SKM-1 treated with dmso at 0.1 percent for 144 hours (cell line): ENCODE measurements at regions not wholly inside any gene's neighbourhood (a gene's known extent, or its start where the extent isn't known, plus 50 kb on each side); places are given as distances from the start of the nearest gene placed in this dataset.

Experiments used
- DNase-seq: peaks from one replicate; lab custom pipeline; 2025; ENCODE audit not compliant: unreplicated experiment; lab: John Stamatoyannopoulos, UW

DNA sequence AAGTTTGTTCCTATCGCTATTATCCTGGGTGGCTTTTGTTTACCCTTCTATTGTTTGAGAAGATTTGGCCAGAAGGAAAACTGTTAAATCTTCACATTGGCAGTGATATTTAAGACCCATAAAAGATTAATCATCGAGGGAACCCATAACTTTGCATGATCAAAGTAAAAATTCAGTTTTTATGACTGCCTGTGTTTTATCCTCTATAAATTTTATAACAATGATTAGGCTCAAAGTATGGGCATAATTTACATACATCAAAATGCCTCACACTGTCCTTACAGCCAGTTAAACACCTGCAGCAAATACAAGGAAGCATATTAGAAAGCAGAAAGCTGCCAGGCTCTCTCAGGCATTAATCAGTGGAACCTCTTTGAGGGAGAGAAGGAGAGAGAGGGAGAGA lies 289.1 kb downstream of the ICOS start:
- DNase-seq, result no peak

DNA sequence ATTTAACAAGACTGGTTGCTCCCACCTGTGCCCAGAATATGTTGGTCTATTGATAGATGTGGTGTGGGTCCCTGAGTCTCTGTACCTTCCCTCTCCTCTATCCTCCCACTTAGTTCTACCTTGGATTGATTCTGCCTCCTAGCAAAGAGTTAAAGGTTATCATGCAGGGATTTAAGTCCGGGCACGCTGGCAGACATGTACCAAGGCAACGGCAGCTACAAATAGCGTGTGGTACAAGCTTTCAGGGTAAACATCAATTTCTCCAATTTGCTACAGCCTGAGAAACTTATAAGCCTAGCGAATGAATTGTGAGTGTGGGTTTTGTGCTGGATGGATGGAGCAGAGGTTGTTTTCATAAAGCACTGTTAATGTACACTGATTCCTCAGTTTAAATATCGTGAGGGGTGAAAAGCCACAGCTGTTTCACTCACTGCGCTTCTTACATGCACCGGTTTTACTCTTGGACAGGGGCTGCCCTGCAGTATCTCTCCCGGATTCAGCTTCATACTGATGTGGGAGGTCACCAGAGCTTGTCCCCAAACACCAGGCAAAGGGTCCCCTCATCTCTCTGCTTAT lies 289.8 kb downstream of the ICOS start:
- no peak for DNase-seq

DNA sequence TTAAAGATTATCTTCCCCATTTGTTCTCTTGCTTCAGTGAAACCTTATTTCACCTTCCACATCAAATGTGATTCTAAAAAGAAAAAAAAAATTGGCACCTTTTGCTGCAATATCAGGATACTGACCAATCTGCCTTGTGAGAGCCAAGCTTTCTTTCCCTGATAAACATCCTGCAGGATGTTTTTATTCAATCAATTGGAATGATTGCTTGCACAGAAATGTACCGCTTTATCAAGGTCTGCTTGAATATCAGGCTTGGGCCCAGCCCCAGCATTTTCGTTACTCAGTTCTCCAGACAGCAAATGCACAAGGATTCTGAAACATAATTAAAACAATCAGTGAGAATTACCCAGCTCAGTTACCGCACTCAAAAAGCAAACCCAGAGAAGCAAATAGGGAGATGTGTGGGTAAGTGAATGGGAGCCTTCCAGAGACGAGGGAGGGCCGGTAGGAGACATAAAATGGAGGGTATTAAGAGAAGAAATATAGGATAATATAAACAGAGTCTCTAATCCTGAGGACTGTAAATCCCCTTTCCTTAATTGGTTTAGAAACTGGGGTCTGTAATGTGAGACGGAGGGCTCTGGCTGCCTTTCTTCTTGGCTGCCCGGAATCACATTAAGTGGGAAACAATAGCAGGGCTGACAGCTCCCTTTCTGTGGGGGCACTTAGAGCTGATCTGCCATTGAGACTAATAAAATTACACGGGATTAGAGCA lies 291.8 kb downstream of the ICOS start:
- DNase-seq, result no peak

- no peak for DNase-seq
These were observed 297.7 kb downstream of the ICOS start for GRCh38 chr2:204234248-204234647.

DNA sequence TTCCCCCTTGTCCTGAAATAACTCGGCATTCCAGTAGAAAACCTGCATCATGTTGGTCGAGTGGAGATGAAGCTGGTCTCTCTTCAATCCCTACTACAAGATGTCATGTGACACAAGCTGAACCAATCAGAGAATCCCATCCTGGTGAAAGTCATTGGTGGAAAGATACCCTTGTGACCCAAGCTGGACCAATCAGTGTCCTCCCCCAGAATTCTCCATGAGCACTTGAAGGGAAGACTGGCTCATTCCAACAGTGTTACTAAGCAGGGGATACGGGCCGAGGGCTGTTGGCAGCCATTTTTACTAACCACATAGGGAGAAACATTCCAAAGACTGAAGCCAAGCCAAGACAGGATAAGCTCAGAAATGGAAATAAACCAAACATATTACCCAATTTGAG lies 298.3 kb downstream of the ICOS start:
- DNase-seq, result no peak

- DNase-seq, result no peak
These were observed 300.9 kb downstream of the ICOS start for GRCh38 chr2:204237416-204237815.

DNA sequence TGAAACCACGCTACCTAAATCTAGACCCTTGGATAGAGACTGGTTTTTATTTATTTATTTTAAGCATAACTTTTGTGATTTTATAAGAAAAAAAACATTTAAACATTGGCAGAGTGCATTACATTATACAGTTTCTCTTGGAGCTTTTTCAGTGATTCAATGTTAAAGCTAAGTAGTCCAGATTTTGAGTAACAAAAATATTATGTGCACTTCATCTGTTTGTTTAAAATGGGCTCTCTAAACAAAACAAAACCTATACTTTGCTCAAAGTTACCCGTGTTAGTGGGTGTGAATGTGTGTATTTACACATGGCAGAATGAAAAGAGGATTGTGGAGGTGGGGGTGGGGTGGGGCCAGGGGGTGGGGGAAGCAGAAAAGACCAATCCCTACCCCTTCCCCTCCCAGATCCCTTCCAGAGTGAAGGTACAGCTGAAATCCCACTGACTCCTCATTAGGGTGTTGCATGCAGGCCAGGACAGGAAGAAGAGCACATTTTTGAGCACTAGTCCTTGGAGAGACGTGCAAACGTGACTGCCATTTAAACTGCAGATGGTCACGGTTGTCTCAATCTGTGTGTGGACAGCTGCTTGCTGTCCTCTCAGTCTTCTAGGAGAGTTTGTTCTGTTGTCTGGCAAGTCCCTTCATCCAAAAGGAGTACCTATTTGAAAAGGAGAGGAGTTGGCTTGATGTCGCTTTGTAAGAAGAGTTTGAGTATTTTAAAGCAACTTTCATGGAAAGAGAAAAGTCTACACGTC lies 303.0 kb downstream of the ICOS start:
- DNase-seq, result no peak

DNA sequence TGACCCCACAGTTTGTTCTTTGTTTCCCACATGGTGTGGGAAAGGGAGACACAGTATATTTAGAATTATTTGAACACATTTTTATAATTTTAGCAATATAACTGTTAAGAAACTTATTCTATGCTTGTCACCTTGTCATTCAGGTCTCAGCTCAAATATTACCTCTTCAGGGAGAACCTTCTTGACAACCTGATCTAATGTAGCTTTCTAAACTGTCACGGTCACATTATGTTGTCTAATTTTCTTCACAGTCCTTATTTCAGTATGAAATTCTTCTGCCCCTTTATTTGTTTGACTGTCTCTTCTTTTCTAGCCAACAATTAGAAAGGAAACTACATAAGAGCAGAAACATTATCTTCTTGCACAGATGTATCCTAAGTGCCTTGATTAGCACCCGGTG lies 304.3 kb upstream of the PARD3B start:
- DNase-seq, result no peak

DNA sequence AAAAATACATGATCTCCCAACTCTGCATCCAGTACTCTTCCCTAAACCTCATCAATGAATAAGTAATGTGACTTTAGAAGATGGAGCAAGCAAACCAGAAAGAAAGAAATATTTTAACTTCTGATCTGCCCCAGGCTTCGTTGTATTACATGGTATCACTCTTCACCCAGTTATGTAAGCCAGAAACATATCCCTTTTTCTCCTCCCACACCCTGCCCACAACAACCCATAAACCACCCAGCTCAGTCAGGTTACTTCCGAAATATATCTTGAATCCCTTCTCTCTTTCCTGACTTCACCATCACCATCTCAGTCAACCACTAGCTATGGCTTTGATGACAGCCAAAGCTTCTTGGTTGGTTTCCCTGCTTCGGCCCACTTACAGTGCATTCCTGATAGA lies 295.8 kb upstream of the PARD3B start:
- DNase-seq, result no peak

- no peak for DNase-seq
These were observed 294.6 kb upstream of the PARD3B start for GRCh38 chr2:204250692-204251091.

DNA sequence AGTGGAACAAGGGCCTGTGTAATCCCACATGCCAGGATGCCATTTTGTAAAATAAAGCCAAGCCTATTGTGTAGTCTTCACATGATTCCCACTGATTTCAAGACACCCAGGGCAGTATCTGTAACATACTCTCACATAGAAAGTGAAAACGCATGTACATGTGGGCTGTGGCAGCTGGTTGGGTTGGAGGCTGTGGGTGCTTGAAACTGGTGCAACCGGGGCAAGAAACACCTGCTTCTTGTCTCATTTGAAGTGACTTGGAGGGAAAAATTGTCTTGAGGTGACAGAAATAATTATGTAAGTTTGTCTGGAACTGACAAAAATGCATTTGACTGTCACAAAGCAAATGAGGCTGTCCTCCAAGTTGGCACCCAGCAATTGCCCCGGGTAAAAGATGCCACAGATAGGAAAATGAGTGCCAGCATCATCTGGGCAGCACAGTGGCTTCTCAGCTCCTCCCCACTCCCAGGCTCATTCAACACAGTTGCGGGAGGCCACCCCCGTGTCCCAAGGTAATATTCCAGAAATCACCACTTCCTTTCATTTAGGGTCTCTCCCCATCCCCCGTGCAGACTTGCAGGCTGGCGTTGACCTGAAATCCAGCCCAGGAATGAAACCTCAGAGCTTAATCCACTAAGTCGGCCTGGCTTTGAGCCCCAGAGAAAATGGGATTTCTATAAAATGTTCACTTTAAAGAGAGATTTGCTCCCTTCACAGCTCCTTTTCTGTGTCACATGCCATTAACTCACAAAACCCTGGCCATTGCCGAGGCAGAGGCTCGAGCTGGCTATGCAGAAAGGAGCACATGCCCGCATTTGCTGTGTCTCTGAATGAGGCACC lies 293.9 kb upstream of the PARD3B start:
- DNase-seq, result no peak

DNA sequence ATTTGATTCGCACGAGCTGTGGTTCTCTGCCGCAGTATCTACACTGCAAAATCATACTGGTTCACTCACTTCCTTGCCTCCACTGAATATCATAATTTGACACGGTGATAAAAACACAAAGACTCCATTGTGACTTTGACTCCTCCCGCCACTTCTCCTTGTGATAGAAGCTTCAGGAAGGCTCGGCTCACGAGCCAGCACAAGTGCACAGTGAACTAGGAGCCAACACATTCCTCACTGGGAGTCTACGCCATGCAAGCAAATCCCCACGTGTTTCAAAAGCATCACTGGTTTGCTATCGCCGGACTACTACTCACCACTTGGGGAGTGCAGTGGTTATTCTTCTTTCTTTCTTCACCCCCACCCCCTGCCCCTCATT lies 293.3 kb upstream of the PARD3B start:
- DNase-seq, result no peak

GRCh38 chr2:204255071-204255470 lies 290.2 kb upstream of the PARD3B start:
- DNase-seq, result no peak

DNA sequence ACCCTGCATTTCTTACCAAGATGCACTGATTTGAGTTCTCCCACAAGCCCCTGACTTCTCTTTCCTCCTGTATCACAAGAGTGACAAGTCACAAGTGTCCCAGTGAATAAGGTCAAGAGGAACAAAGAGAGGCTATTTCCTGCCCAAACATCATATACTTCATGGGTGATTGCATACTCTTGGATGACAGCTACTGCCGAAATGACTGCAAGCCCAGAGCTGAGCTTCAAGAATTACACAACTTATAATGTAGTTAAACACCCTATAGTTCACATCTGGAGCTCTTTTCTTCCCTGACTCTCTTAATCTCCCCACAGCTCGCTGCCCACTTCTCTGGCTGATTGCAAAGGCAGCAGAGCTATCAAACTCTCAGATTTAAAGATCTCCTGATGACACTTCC lies 289.7 kb upstream of the PARD3B start:
- peak; percentile 53 for DNase-seq

DNA sequence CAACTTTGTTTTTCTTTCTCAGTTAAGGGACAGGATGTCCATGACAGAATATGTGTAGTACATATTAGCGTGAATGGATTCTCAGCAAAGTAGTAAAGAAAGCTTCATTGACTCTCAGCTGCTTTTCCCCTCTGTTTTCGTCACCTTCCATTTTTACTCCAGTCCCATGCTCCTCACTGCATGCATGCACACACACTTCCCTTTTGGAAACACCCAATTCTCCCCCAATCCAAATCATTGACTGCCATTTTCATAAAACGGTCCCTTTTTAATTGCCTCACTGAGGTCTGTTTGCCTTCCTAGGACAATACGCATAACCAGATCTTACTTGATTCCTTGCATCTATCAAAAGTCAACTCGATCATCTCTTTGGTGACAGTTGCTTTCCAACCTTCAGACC lies 287.5 kb upstream of the PARD3B start:
- no peak for DNase-seq

GRCh38 chr2:204258890-204259289 lies 286.4 kb upstream of the PARD3B start:
- DNase-seq, result no peak

- DNase-seq, result peak; percentile 50
These were observed 285.0 kb upstream of the PARD3B start for GRCh38 chr2:204260162-204260877.

DNA sequence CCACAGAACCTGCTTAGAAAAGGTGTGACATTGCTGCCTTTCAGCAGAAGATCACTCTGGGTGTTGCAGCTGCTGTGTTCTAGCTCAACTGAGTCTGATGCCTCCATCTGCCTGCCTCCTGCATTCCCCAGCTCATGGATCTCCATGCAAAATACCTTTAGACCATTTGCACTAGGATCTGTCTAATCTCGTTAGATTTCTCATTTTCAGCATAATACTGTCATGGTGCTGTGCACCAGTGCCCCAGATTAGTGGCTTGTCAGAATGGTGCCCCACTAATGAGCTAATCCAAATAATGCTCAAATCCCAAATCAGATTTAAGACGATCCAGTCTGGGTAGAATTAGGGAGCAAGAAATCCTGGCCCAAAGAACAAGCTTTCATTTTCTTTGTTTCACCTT lies 284.4 kb upstream of the PARD3B start:
- no peak for DNase-seq

DNA sequence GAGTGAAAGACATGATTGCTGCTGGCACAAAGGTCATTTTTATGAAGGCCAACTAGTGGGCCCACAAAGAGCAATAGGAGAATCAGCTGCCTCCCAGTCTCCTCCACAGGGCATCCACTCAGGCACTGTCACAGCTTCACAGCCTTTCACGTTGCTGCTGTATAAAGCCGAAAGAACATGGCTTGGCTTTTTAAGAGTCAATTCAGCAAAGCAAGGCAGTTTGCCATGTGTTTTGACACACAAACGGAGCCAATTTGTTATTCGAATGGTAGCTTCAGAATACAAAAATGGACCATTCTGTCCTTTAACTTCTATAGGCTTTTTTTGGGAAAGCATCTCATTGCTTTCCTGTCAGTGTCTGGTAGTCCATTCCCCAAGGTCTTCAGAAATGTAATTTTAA lies 283.4 kb upstream of the PARD3B start:
- no peak for DNase-seq

GRCh38 chr2:204264085-204264553 lies 281.2 kb upstream of the PARD3B start:
- DNase-seq, result no peak

DNA sequence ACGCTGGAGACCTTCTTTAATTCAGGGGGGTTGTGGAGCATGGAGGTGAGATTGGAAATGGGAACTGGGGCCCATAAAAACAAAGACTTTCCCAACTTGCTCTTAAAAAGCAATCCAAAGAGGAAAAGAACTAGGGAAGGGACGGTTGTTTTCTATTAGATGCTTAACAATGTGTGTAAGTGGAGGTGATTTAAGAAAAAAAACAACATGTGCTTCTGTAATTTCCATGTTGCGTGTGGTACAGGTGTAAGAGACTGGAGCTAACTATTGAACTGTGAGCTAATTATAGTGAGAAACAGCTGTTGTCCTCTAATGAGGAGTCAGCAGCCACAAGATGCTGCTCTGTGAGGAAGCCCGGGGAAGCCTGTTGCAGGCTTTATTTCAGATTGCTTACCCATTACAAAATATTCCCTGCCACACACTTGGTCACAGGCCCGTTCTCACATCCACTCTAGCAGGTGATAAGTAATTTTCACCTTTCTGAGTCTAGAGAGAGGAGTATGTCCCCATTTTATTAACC lies 280.6 kb upstream of the PARD3B start:
- DNase-seq, result no peak
